ENCODE measurements at regions not wholly inside any gene's neighbourhood (a gene's known extent, or its start where the extent isn't known, plus 50 kb on each side); places are given as distances from the start of the nearest gene placed in this dataset.

DNA sequence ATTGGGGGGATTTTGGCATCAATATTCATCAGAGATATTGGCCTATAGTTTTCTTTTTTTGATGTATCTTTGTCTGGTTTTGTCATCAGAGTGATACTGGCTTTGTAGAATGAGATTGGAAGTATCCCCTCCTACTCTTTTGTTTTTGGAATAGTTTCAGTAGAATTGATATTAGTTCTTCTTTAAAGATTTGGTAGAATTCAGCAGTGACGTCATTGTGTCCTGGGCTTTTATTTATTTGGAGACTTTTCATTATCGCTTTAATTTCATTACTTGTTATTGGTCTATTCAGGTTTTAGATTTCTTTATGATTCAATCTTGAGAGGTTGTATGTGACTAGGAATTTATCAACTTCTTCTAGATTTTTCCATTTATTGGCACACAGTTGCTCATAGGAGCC, 825.5 kb upstream of the NXPH2 start:
- H3K27ac Mint-ChIP-seq: no peak overlapping the region
- H3K9ac ChIP-seq (ENCODE audit: low read length): no peak overlapping the region
- H3K9me3 ChIP-seq (ENCODE audit: control extremely low read depth in 1 of 3, control insufficient read depth in 2 of 3, insufficient read depth in 1 of 3, low read length in 2 of 3): peaks cover 0 to 7% (median 5%) of the 10 kb centered on the region in 3 donors
- H3K36me3 ChIP-seq (replicated peaks in 1 of 2; ENCODE audit: control extremely low read depth in 1 of 2, control insufficient read depth in 1 of 2, extremely low read depth in 1 of 2, insufficient read depth in 2 of 2, low read length in 1 of 2): no peaks in the 10 kb centered on the region
- intact Hi-C loops (cut with micrococcal nuclease): no loop called here
- no peaks in the 10 kb centered on the region for H3K4me1 ChIP-seq (ENCODE audit: control insufficient read depth in 2 of 2, insufficient read depth in 2 of 2, low read length in 2 of 2)
- WGBS (ENCODE audit: insufficient coverage): no CpG with 5 or more reads among the region's 2 CpGs
- ATAC-seq (ENCODE audit: low read depth) (no peak), DNase-seq (no peak)
- H3K4me3 ChIP-seq (ENCODE audit: control extremely low read depth in 1 of 5, extremely low read depth in 1 of 5, insufficient read depth in 1 of 5, low read depth in 2 of 5, low read length in 4 of 5): no peak overlapping the region
- H3K9me3 Mint-ChIP-seq (ENCODE audit: insufficient read depth): peaks cover 2% of the 10 kb centered on the region
- H3K27me3 Mint-ChIP-seq: no peaks in the 10 kb centered on the region
- H4K20me1 ChIP-seq (ENCODE audit: control insufficient read depth, insufficient read depth, low read length, poor library complexity, severe bottlenecking): no peaks in the 10 kb centered on the region
- no peak overlapping the region for H3K4me3 Mint-ChIP-seq
- TF ChIP-seq, protein P1, sequence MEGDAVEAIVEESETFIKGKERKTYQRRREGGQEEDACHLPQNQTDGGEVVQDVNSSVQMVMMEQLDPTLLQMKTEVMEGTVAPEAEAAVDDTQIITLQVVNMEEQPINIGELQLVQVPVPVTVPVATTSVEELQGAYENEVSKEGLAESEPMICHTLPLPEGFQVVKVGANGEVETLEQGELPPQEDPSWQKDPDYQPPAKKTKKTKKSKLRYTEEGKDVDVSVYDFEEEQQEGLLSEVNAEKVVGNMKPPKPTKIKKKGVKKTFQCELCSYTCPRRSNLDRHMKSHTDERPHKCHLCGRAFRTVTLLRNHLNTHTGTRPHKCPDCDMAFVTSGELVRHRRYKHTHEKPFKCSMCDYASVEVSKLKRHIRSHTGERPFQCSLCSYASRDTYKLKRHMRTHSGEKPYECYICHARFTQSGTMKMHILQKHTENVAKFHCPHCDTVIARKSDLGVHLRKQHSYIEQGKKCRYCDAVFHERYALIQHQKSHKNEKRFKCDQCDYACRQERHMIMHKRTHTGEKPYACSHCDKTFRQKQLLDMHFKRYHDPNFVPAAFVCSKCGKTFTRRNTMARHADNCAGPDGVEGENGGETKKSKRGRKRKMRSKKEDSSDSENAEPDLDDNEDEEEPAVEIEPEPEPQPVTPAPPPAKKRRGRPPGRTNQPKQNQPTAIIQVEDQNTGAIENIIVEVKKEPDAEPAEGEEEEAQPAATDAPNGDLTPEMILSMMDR (IDR thresholded peaks at IDR 0.05): no peak
- no peak for TF ChIP-seq EZH2 (IDR thresholded peaks at IDR 0.05; ENCODE audit: borderline replicate concordance, insufficient read depth, low read depth, low read length, poor library complexity, severe bottlenecking)
- ChIA-PET POLR2A (no interaction called here), CTCF (no interaction called here)
- no peak overlapping the region for H2AFZ ChIP-seq (ENCODE audit: insufficient read depth, low read depth, low read length, poor library complexity, severe bottlenecking)
- no peak overlapping the region for H3K27ac ChIP-seq (ENCODE audit: low read length in 2 of 2)
- no peaks in the 10 kb centered on the region for H3K27me3 ChIP-seq (replicated peaks in 1 of 4; ENCODE audit: control extremely low read depth in 1 of 4, control insufficient read depth in 3 of 4, insufficient read depth in 4 of 4, low read length in 3 of 4)
- H3K79me2 ChIP-seq (ENCODE audit: control insufficient read depth, insufficient read depth, low read length): no peaks in the 10 kb centered on the region
- H3K4me1 Mint-ChIP-seq: no peaks in the 10 kb centered on the region
- no peak overlapping the region for H3K4me2 ChIP-seq (replicated peaks; ENCODE audit: low read depth, low read length, poor library complexity, severe bottlenecking)

DNA sequence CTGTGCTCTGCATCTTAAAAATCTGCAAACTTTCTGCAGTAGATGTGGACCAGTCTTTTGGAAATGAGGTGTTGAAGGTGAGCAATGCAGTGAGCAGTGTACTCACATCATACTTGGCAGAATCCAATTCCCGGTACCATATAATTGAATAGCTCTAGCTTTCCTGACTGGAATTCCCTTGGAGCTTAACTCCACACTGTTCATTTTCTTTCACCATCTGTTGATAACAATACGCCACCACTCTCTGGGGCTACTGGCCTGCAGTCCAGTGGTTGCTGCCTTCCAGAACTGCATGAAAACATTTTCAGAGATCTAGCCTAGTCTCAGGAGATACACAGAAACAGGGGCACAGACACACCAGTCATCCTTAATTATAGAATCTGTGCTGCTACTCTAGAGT, 820.0 kb upstream of the NXPH2 start:
- Mint-ChIP-seq H3K27me3 (no peaks in the 10 kb centered on the region), H3K4me1 (no peaks in the 10 kb centered on the region), H3K9me3 (ENCODE audit: insufficient read depth) (no peaks in the 10 kb centered on the region), H3K4me3 (no peak overlapping the region), H3K27ac (no peak overlapping the region)
- 40% methylated on average over 2 of the region's 2 CpGs for WGBS (ENCODE audit: insufficient coverage)
- Histone ChIP-seq H3K9me3 (ENCODE audit: control extremely low read depth in 1 of 3, control insufficient read depth in 2 of 3, insufficient read depth in 1 of 3, low read length in 2 of 3) (peaks cover 0 to 2% (median 0%) of the 10 kb centered on the region in 3 donors), H4K20me1 (ENCODE audit: control insufficient read depth, insufficient read depth, low read length, poor library complexity, severe bottlenecking) (no peaks in the 10 kb centered on the region), H3K4me2 (replicated peaks; ENCODE audit: low read depth, low read length, poor library complexity, severe bottlenecking) (no peak overlapping the region), H2AFZ (ENCODE audit: insufficient read depth, low read depth, low read length, poor library complexity, severe bottlenecking) (no peak overlapping the region), H3K27ac (ENCODE audit: low read length in 2 of 2) (no peak overlapping the region), H3K79me2 (ENCODE audit: control insufficient read depth, insufficient read depth, low read length) (no peaks in the 10 kb centered on the region), H3K4me3 (ENCODE audit: control extremely low read depth in 1 of 5, extremely low read depth in 1 of 5, insufficient read depth in 1 of 5, low read depth in 2 of 5, low read length in 4 of 5) (no peak overlapping the region), H3K27me3 (replicated peaks in 1 of 4; ENCODE audit: control extremely low read depth in 1 of 4, control insufficient read depth in 3 of 4, insufficient read depth in 4 of 4, low read length in 3 of 4) (no peaks in the 10 kb centered on the region), H3K4me1 (ENCODE audit: control insufficient read depth in 2 of 2, insufficient read depth in 2 of 2, low read length in 2 of 2) (no peaks in the 10 kb centered on the region), H3K36me3 (replicated peaks in 1 of 2; ENCODE audit: control extremely low read depth in 1 of 2, control insufficient read depth in 1 of 2, extremely low read depth in 1 of 2, insufficient read depth in 2 of 2, low read length in 1 of 2) (no peaks in the 10 kb centered on the region), H3K9ac (ENCODE audit: low read length) (no peak overlapping the region)
- CTCF ChIA-PET: no interaction called here
- POLR2A ChIA-PET: no interaction called here
- ATAC-seq (ENCODE audit: low read depth) (no peak), DNase-seq (no peak)
- intact Hi-C loops (cut with micrococcal nuclease): no loop called here
- TF ChIP-seq, protein P1 (IDR thresholded peaks at IDR 0.05): no peak
- no peak for TF ChIP-seq EZH2 (IDR thresholded peaks at IDR 0.05; ENCODE audit: borderline replicate concordance, insufficient read depth, low read depth, low read length, poor library complexity, severe bottlenecking)

Measured in B cell (primary cell).